HEK293 (cell line): ENCODE measurements at regions not wholly inside any gene's neighbourhood (a gene's known extent, or its start where the extent isn't known, plus 50 kb on each side); places are given as distances from the start of the nearest gene placed in this dataset.

Source experiments
- CTCF ChIA-PET: fragments of 350-600 bp; formaldehyde crosslinking; extraction: SDS; loops from one replicate; lab custom pipeline; 2021; ENCODE audit warnings: antibody characterized with exemption; lab: Yijun Ruan, JAX
- POLR2A ChIA-PET: fragments of 300-600 bp; formaldehyde crosslinking; extraction: SDS; loops from one replicate; lab custom pipeline; 2020; ENCODE audit warnings: antibody characterized with exemption, inconsistent platforms; lab: Yijun Ruan, JAX
- H3K27ac ChIP-seq: fragments of 200-500 bp; sonication (Bioruptor generic); 2 replicates; pipeline ENCODE4 v1.5.1; 2014; ENCODE audit warnings: low read depth, low read length, control low read depth, inconsistent platforms; ENCODE audit errors: extremely low read depth
- H3K36me3 ChIP-seq, 2 experiments: fragments of 200-500 bp in 1 of 2; sonication (Bioruptor generic) in 1 of 2; 1 replicate in 1 of 2; 2 replicates in 1 of 2; pipeline ENCODE4 v1.5.1; 2014 to 2017; ENCODE audit warnings: inconsistent platforms in 2 of 2, low read length in 2 of 2; ENCODE audit not compliant: control insufficient read depth in 2 of 2, insufficient read depth in 1 of 2
- H3K4me1 ChIP-seq: fragments of 200-500 bp; sonication (Bioruptor generic); 2 replicates; pipeline ENCODE4 v1.5.1; 2014; ENCODE audit warnings: mild to moderate bottlenecking, low read length, inconsistent platforms; ENCODE audit not compliant: control insufficient read depth, insufficient read depth
- H3K4me3 ChIP-seq: 2 replicates; pipeline ENCODE4 v1.5.1; 2011; ENCODE audit warnings: low read depth, mild to moderate bottlenecking, control low read depth, low read length, moderate library complexity
- H3K9me3 ChIP-seq: fragments of 200-500 bp; sonication (Bioruptor generic); 2 replicates; pipeline ENCODE4 v1.5.1; 2014; ENCODE audit warnings: low read depth, low read length, inconsistent platforms; ENCODE audit not compliant: control insufficient read depth, insufficient read depth
- GFI1B ChIP-seq: fragments of 450-650 bp; formaldehyde crosslinking; IDR thresholded peaks from 2 replicates; pipeline ENCODE4 v1.5.1; 2016; ENCODE audit warnings: missing biosample characterization, missing genetic modification characterization
- GLIS1 ChIP-seq: fragments of 450-650 bp; formaldehyde crosslinking; IDR thresholded peaks from 2 replicates; pipeline ENCODE4 v1.5.1; 2016; ENCODE audit warnings: missing biosample characterization, missing genetic modification characterization
- HOXD13 ChIP-seq: sonication (generic); formaldehyde crosslinking; IDR thresholded peaks from 2 replicates; pipeline ENCODE4 v1.8.0; 2022; ENCODE audit warnings: missing genetic modification reagents, borderline replicate concordance
- TCF7L2 ChIP-seq: IDR thresholded peaks from 2 replicates; pipeline ENCODE4 v1.6.1; 2011; ENCODE audit warnings: low read depth, mild to moderate bottlenecking, inconsistent platforms, low read length, moderate library complexity, borderline replicate concordance
- WT1 ChIP-seq: fragments of 450-650 bp; formaldehyde crosslinking; IDR thresholded peaks from 2 replicates; pipeline ENCODE4 v1.5.1; 2016; ENCODE audit warnings: missing biosample characterization, missing genetic modification characterization
- ZBTB17 ChIP-seq: fragments of 450-650 bp; formaldehyde crosslinking; IDR thresholded peaks from 2 replicates; pipeline ENCODE4 v1.5.1; 2016; ENCODE audit warnings: missing biosample characterization, missing genetic modification characterization
- ZNF140 ChIP-seq: fragments of 450-650 bp; formaldehyde crosslinking; IDR thresholded peaks from 2 replicates; pipeline ENCODE4 v1.5.1; 2016; ENCODE audit warnings: missing biosample characterization, missing genetic modification characterization
- ZNF202 ChIP-seq: fragments of 450-650 bp; formaldehyde crosslinking; IDR thresholded peaks from 2 replicates; pipeline ENCODE4 v1.5.1; 2016; ENCODE audit warnings: missing biosample characterization, missing genetic modification characterization, borderline replicate concordance
- ZNF214 ChIP-seq: fragments of 450-650 bp; formaldehyde crosslinking; IDR thresholded peaks from 2 replicates; pipeline ENCODE4 v1.5.1; 2017; ENCODE audit warnings: missing biosample characterization, mild to moderate bottlenecking, missing genetic modification characterization, borderline replicate concordance
- ZNF24 ChIP-seq: fragments of 450-650 bp; formaldehyde crosslinking; IDR thresholded peaks from 2 replicates; pipeline ENCODE4 v1.5.1; 2016; ENCODE audit warnings: missing biosample characterization, missing genetic modification characterization
- ZNF335 ChIP-seq: fragments of 450-650 bp; formaldehyde crosslinking; conservative IDR thresholded peaks from 2 replicates; pipeline ENCODE4 v1.5.1; 2016; ENCODE audit warnings: missing biosample characterization, missing genetic modification characterization
- ZNF366 ChIP-seq: fragments of 450-650 bp; formaldehyde crosslinking; conservative IDR thresholded peaks from 2 replicates; pipeline ENCODE4 v1.5.1; 2016; ENCODE audit warnings: missing biosample characterization, missing genetic modification characterization
- ZNF37A ChIP-seq: fragments of 450-650 bp; IDR thresholded peaks from 2 replicates; pipeline ENCODE4 v1.5.1; 2018; ENCODE audit warnings: missing biosample characterization, missing genetic modification characterization
- ZNF391 ChIP-seq: fragments of 450-650 bp; formaldehyde crosslinking; IDR thresholded peaks from 2 replicates; pipeline ENCODE4 v1.5.1; 2016; ENCODE audit warnings: low read depth, missing biosample characterization, missing genetic modification characterization, borderline replicate concordance
- ZNF48 ChIP-seq: fragments of 450-650 bp; formaldehyde crosslinking; IDR thresholded peaks from 2 replicates; pipeline ENCODE4 v1.5.1; 2016; ENCODE audit warnings: missing biosample characterization, missing genetic modification characterization
- ZNF521 ChIP-seq: fragments of 450-650 bp; formaldehyde crosslinking; IDR thresholded peaks from 2 replicates; pipeline ENCODE4 v1.5.1; 2017; ENCODE audit warnings: missing biosample characterization, mild to moderate bottlenecking, missing genetic modification characterization
- ZNF530 ChIP-seq: fragments of 450-650 bp; formaldehyde crosslinking; IDR thresholded peaks from 2 replicates; pipeline ENCODE4 v1.5.1; 2016; ENCODE audit warnings: low read depth, missing biosample characterization, missing genetic modification characterization
- ZNF585B ChIP-seq: fragments of 450-650 bp; formaldehyde crosslinking; IDR thresholded peaks from 2 replicates; pipeline ENCODE4 v1.5.1; 2016; ENCODE audit warnings: missing biosample characterization, missing genetic modification characterization
- ZNF610 ChIP-seq: fragments of 450-650 bp; formaldehyde crosslinking; IDR thresholded peaks from 2 replicates; pipeline ENCODE4 v1.5.1; 2016; ENCODE audit warnings: missing biosample characterization, missing genetic modification characterization, borderline replicate concordance
- ZNF747 ChIP-seq: fragments of 450-650 bp; formaldehyde crosslinking; IDR thresholded peaks from 2 replicates; pipeline ENCODE4 v1.5.1; 2016; ENCODE audit warnings: missing biosample characterization, missing genetic modification characterization
- TF ChIP-seq, protein P1 (sequence below): IDR thresholded peaks from 2 replicates; pipeline ENCODE4 v1.6.1; 2011; ENCODE audit warnings: mild to moderate bottlenecking, low read depth, low read length, borderline replicate concordance
- TF ChIP-seq, protein P2 (sequence below): sonication (generic); formaldehyde crosslinking; IDR thresholded peaks from 2 replicates; pipeline ENCODE4 v1.8.1; 2022; ENCODE audit warnings: mild to moderate bottlenecking, moderate library complexity, missing genetic modification reagents
- TF ChIP-seq, protein P3 (sequence below): fragments of 450-650 bp; formaldehyde crosslinking; IDR thresholded peaks from 2 replicates; pipeline ENCODE4 v1.5.1; 2016; ENCODE audit warnings: missing biosample characterization, missing genetic modification characterization, low read depth
- TF ChIP-seq, protein P4 (sequence below): fragments of 450-650 bp; formaldehyde crosslinking; IDR thresholded peaks from 2 replicates; pipeline ENCODE4 v1.5.1; 2016; ENCODE audit warnings: missing biosample characterization, missing genetic modification characterization
- TF ChIP-seq, protein P5 (sequence below): fragments of 450-650 bp; formaldehyde crosslinking; IDR thresholded peaks from 2 replicates; pipeline ENCODE4 v1.5.1; 2016; ENCODE audit warnings: missing biosample characterization, missing genetic modification characterization, low read depth
- TF ChIP-seq, protein P6 (sequence below): fragments of 450-650 bp; formaldehyde crosslinking; IDR thresholded peaks from 2 replicates; pipeline ENCODE4 v1.5.1; 2017; ENCODE audit warnings: missing biosample characterization, mild to moderate bottlenecking, missing genetic modification characterization, moderate library complexity

DNA sequence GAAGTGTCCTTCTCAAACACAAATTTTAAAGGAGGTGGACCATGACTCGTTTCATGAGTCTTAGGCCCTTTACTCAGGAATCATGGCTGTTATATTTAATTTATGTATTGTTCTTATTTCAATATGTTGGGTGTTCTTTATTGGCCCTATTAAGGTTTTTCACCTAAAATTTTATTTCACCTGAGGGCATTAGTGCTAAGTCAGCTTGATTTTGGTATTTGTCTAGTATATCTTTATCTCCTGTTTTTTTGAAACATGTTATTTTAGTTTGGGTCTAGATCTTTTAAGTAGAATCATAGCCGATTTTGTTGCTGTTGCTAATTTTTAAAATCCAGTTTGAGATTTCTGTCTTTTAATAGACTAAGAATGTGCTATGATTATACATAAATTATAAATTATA, 430.4 kb downstream of the RPS6KC1 start (continued):
- TF ChIP-seq, protein P1, sequence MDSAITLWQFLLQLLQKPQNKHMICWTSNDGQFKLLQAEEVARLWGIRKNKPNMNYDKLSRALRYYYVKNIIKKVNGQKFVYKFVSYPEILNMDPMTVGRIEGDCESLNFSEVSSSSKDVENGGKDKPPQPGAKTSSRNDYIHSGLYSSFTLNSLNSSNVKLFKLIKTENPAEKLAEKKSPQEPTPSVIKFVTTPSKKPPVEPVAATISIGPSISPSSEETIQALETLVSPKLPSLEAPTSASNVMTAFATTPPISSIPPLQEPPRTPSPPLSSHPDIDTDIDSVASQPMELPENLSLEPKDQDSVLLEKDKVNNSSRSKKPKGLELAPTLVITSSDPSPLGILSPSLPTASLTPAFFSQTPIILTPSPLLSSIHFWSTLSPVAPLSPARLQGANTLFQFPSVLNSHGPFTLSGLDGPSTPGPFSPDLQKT = no peak
- TF ChIP-seq ZNF585B (tag by site-specific recombination) (no peak), GFI1B (tag by site-specific recombination) (no peak), ZNF391 (tag by site-specific recombination) (no peak), ZNF521 (no peak), ZNF214 (no peak)
- TF ChIP-seq, protein P2, sequence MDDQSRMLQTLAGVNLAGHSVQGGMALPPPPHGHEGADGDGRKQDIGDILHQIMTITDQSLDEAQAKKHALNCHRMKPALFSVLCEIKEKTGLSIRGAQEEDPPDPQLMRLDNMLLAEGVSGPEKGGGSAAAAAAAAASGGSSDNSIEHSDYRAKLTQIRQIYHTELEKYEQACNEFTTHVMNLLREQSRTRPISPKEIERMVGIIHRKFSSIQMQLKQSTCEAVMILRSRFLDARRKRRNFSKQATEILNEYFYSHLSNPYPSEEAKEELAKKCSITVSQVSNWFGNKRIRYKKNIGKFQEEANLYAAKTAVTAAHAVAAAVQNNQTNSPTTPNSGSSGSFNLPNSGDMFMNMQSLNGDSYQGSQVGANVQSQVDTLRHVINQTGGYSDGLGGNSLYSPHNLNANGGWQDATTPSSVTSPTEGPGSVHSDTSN = no peak

DNA sequence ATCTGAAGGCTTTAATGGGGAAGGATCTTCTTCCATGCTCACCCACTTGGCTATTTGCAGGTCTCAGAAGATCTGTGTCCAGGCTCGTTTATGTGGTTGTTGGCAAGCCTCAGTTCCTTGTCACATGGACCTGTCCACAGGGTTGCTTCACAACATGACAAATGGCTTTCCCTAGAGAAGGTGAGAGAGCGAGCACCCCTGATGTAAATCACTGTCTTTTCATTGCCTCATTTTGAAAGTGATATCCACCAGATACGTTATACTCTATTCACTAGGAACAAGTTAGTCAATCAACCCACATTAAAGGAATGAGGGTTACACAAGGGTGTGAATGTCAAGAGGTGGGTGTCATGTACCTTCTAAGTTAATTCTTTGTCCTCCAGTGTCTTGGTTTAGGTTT, 433.3 kb downstream of the RPS6KC1 start:
- Histone ChIP-seq H3K36me3 (no peaks in the 10 kb centered on the region), H3K4me3 (no peak overlapping the region)
- POLR2A ChIA-PET = no interaction called here
- TF ChIP-seq HOXD13 (CRISPR knock-in tag) (no peak), TCF7L2 (no peak), ZNF202 (tag by site-specific recombination) (no peak), ZNF37A (no peak), ZNF366 (tag by site-specific recombination) (no peak), ZNF335 (no peak), GLIS1 (tag by site-specific recombination) (no peak), ZNF747 (tag by site-specific recombination) (no peak), ZNF610 (tag by site-specific recombination) (no peak), WT1 (tag by site-specific recombination) (no peak), ZNF48 (tag by site-specific recombination) (no peak), ZNF140 (no peak), ZNF24 (tag by site-specific recombination) (no peak), ZNF530 (tag by site-specific recombination) (no peak), ZBTB17 (tag by site-specific recombination) (no peak)
- TF ChIP-seq, protein P3, sequence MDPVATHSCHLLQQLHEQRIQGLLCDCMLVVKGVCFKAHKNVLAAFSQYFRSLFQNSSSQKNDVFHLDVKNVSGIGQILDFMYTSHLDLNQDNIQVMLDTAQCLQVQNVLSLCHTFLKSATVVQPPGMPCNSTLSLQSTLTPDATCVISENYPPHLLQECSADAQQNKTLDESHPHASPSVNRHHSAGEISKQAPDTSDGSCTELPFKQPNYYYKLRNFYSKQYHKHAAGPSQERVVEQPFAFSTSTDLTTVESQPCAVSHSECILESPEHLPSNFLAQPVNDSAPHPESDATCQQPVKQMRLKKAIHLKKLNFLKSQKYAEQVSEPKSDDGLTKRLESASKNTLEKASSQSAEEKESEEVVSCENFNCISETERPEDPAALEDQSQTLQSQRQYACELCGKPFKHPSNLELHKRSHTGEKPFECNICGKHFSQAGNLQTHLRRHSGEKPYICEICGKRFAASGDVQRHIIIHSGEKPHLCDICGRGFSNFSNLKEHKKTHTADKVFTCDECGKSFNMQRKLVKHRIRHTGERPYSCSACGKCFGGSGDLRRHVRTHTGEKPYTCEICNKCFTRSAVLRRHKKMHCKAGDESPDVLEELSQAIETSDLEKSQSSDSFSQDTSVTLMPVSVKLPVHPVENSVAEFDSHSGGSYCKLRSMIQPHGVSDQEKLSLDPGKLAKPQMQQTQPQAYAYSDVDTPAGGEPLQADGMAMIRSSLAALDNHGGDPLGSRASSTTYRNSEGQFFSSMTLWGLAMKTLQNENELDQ (tag by site-specific recombination) = no peak
- TF ChIP-seq, protein P1 = no peak
- TF ChIP-seq, protein P4, sequence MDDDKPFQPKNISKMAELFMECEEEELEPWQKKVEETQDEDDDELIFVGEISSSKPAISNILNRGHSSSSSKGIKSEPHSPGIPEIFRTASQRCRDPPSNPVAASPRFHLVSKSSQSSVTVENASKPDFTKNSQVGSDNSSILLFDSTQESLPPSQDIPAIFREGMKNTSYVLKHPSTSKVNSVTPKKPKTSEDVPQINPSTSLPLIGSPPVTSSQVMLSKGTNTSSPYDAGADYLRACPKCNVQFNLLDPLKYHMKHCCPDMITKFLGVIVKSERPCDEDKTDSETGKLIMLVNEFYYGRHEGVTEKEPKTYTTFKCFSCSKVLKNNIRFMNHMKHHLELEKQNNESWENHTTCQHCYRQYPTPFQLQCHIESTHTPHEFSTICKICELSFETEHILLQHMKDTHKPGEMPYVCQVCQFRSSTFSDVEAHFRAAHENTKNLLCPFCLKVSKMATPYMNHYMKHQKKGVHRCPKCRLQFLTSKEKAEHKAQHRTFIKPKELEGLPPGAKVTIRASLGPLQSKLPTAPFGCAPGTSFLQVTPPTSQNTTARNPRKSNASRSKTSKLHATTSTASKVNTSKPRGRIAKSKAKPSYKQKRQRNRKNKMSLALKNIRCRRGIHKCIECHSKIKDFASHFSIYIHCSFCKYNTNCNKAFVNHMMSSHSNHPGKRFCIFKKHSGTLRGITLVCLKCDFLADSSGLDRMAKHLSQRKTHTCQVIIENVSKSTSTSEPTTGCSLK (tag by site-specific recombination) = no peak
- TF ChIP-seq, protein P5, sequence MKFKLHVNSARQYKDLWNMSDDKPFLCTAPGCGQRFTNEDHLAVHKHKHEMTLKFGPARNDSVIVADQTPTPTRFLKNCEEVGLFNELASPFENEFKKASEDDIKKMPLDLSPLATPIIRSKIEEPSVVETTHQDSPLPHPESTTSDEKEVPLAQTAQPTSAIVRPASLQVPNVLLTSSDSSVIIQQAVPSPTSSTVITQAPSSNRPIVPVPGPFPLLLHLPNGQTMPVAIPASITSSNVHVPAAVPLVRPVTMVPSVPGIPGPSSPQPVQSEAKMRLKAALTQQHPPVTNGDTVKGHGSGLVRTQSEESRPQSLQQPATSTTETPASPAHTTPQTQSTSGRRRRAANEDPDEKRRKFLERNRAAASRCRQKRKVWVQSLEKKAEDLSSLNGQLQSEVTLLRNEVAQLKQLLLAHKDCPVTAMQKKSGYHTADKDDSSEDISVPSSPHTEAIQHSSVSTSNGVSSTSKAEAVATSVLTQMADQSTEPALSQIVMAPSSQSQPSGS (tag by site-specific recombination) = no peak
- TF ChIP-seq, protein P6, sequence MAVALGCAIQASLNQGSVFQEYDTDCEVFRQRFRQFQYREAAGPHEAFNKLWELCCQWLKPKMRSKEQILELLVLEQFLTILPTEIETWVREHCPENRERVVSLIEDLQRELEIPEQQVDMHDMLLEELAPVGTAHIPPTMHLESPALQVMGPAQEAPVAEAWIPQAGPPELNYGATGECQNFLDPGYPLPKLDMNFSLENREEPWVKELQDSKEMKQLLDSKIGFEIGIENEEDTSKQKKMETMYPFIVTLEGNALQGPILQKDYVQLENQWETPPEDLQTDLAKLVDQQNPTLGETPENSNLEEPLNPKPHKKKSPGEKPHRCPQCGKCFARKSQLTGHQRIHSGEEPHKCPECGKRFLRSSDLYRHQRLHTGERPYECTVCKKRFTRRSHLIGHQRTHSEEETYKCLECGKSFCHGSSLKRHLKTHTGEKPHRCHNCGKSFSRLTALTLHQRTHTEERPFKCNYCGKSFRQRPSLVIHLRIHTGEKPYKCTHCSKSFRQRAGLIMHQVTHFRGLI (tag by site-specific recombination) = no peak
- TF ChIP-seq, all 188 proteins: peak for 0
- Histone ChIP-seq H3K27ac (no peak overlapping the region), H3K4me1 (no peaks in the 10 kb centered on the region), H3K9me3 (no peaks in the 10 kb centered on the region)
- CTCF ChIA-PET = no interaction called here
